ENCODE measurements at regions not wholly inside any gene's neighbourhood (a gene's known extent, or its start where the extent isn't known, plus 50 kb on each side); places are given as distances from the start of the nearest gene placed in this dataset.
"Not testable (repeated sequence)": the region's sequence is repeated elsewhere in the genome, so short reads cannot be mapped to it uniquely, and the experiment has no call there.

DNA sequence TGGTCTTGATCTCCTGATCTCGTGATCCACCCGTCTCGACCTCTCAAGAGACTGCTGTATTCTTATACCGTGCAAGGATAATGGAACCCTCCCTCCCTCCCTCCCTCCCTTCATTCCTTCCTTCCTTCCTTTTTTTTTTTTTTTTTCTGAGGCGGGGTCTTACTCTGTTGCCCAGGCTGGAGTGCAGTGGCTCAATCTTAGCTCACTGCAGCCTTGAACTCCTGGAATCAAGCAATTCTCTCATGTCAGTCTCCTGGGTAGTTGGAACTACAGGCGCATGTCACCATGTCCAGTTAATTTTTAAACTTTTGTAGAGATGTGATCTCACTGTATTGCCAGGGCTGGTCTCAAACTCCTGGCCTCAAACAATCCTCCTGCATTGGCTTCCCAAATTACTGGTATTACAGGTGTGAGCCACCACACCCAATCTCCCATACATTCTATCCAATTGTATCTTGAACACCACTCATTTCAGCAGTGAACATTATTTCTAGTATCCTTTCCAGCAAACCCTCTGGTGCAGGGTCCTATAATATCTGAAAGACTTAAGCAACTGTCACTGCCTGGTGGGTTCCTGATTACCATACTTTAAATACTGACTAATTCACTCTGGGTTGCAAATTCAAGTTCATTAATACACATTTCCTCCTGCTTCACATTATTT lies 210.0 kb upstream of the ZNF217 start:
- H3K4me3 ChIP-seq (ENCODE audit: low read length), result no peak overlapping the region
- no peak for TF ChIP-seq ZNF274 (IDR thresholded peaks at IDR 0.05; ENCODE audit: low read depth, low read length)

- TF ChIP-seq ZNF274 (IDR thresholded peaks at IDR 0.05; ENCODE audit: low read depth, low read length), result no peak
- no peak overlapping the region for H3K4me3 ChIP-seq (ENCODE audit: low read length)
Measured at GRCh38 chr20:53801609-53802370, 208.2 kb upstream of the ZNF217 start.

- H3K4me3 ChIP-seq (ENCODE audit: low read length), result no peak overlapping the region
- TF ChIP-seq ZNF274 (IDR thresholded peaks at IDR 0.05; ENCODE audit: low read depth, low read length), result no peak
Measured at GRCh38 chr20:53800883-53801604, 207.4 kb upstream of the ZNF217 start.

- no peak overlapping the region for H3K4me3 ChIP-seq (ENCODE audit: low read length)
- TF ChIP-seq ZNF274 (IDR thresholded peaks at IDR 0.05; ENCODE audit: low read depth, low read length), result no peak
Measured at GRCh38 chr20:53800418-53800817, 206.8 kb upstream of the ZNF217 start.

DNA sequence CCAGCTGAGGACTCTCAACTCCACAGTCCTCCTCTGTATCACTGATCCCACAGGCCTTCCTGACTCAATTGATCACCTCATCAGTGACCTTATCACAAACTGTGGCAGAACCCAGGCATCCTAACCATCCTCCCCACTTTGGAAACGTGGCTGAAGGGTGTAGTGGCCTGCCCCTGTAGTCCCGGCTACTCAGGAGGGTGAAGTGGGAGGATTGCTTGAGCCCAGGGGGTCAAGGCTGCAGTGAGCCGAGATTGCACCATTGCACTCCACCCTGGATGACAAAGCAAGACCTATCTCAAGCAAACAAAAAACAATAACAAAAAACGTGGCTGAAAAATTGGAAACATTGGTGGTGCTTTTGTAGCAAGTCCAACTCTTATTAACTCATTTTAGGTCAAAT lies 203.4 kb upstream of the ZNF217 start:
- H3K4me3 ChIP-seq (ENCODE audit: low read length), result no peak overlapping the region
- no peak for TF ChIP-seq ZNF274 (IDR thresholded peaks at IDR 0.05; ENCODE audit: low read depth, low read length)

DNA sequence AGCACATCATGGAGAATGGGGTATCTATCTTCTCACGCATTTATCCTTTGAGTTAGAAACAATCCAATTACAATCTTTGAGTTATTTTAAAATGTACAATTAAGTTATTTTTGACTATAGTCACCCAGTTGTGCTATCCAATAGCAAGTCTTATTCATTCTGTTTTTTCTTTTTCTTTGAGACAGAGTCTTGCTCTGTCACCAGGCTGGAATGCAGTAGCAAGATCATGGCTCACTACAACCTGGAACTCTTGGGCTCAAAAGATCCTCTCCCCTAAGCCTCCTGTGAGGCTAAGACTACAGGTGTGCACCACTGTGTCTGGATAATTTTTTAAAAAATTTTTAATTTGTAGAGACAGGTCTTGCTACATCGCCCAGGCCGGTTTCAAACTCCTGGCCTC lies 201.5 kb upstream of the ZNF217 start:
- no peak for TF ChIP-seq ZNF274 (IDR thresholded peaks at IDR 0.05; ENCODE audit: low read depth, low read length)
- H3K4me3 ChIP-seq (ENCODE audit: low read length), result no peak overlapping the region

DNA sequence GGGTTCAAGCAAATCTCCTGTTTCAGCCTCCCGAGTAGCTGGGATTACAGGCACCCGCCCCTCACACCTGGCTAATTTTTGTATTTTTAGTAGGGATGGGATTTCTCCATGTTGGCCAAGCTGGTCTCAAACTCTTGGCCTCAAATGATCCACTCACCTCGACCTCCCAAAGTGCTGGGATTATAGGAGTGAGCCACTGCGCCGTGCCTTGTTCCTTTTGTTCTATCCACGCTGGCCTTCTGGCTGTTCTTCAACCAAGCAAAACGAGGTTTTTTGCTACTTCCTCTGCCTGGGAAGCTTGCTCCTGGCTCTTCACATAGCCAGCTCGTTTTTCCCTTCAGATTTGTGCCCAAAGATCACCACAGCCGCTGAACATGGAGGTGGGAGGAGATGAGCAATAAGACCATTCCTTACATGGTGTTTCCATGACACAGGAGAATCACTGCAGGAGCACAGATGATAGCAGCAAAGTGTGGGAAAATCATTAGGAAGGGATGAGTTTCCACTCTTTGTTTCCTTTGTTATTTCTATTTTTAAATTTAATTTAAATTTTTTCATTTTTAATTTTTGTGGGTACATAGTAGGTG lies 201.0 kb upstream of the ZNF217 start:
- TF ChIP-seq ZNF274 (IDR thresholded peaks at IDR 0.05; ENCODE audit: low read depth, low read length), result no peak
- H3K4me3 ChIP-seq (ENCODE audit: low read length), result no peak overlapping the region

DNA sequence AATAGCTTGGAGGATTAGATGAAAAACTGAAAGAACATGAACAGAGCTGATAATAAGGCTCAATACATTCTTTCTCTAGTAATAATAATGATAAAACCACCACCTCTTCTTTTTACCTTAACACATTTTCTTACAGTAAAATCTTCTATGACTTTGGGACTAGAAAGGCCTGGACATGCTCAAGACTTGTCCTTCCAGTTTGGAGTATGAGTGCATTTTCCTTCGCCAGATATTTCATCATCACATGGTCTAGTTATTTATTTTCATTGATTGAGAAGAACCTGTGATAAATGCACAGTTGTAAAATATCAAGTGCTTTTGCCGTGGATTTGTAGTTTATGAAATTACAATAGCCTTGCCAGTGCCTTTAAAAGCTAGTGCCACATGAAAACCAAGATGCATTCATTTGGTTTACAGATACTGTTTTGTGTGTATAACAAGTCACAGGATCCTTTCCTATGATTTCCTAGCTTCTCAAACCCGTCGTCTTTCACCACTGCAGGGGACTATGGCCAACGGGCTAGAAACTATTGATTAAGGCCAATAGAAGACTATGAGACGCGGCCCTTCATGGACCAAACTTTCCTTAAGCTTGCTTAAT lies 200.2 kb upstream of the ZNF217 start:
- TF ChIP-seq ZNF274 (IDR thresholded peaks at IDR 0.05; ENCODE audit: low read depth, low read length), result no peak
- no peak overlapping the region for H3K4me3 ChIP-seq (ENCODE audit: low read length)

- no peak for TF ChIP-seq ZNF274 (IDR thresholded peaks at IDR 0.05; ENCODE audit: low read depth, low read length)
- H3K4me3 ChIP-seq (ENCODE audit: low read length), result no peak overlapping the region
Measured at GRCh38 chr20:53792946-53793536, 199.4 kb upstream of the ZNF217 start.

- H3K4me3 ChIP-seq (ENCODE audit: low read length), result no peak overlapping the region
- no peak for TF ChIP-seq ZNF274 (IDR thresholded peaks at IDR 0.05; ENCODE audit: low read depth, low read length)
Measured at GRCh38 chr20:53789989-53790675, 196.5 kb upstream of the ZNF217 start.

DNA sequence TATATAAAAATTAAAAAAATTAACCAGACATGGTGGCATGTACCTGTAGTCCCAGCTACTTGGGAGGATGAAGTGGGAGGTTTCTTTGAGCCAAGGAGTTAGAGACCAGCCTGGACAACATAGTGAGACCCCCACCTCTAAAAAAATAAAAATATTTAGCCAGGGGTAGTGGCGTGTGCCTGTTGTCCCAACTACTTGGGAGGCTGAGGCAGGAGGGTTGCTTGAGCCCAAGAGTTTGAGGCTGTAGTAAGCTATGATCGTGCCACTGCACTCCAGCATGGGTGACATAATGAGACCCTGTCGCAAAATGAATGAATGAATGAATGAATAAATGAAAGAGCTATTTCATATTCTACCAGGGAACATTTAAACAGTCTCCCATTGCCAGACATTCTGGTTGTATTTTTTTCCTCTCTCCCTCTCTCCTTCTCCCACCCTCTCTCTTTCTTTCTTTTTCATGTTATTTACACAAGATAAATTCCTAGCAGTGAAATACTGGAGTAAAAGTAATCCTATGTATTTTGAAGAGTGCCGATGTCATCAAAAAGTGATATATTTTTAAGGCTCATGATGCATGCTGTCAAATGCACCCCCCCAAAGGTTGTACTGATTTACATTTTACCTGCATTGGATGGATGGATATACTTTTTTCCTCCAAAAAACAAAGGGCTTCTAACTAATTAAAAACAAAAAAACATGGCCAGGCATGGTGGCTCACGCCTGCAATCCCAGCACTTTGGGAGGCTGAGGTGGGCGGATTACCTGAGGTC lies 194.8 kb upstream of the ZNF217 start:
- no peak overlapping the region for H3K4me3 ChIP-seq (ENCODE audit: low read length)
- TF ChIP-seq ZNF274 (IDR thresholded peaks at IDR 0.05; ENCODE audit: low read depth, low read length), result no peak

GRCh38 chr20:53787491-53787931 lies 193.9 kb upstream of the ZNF217 start:
- not testable (repeated sequence) for H3K4me3 ChIP-seq (ENCODE audit: low read length)
